Cardiac fibroblast (primary cell): ENCODE measurements at regions not wholly inside any gene's neighbourhood (a gene's known extent, or its start where the extent isn't known, plus 50 kb on each side); places are given as distances from the start of the nearest gene placed in this dataset.

Experiments used
- DNase-seq, 2 donors: peaks; one replicate each; pipeline versions ENCODE4 v3.0.0 to v3.0.0-alpha.2; 2010; ENCODE audit warnings: low read depth in 2 of 2
- H3K4me3 ChIP-seq, 2 donors: replicated peaks in 1 of 2; 1 replicate in 1 of 2; 2 replicates in 1 of 2; pipeline ENCODE4 v1.5.1; 2011; ENCODE audit warnings: low read depth in 2 of 2, low read length in 2 of 2, mild to moderate bottlenecking in 2 of 2, moderate library complexity in 1 of 2
- TF ChIP-seq, protein P1 (sequence below): IDR thresholded peaks from one replicate; pipeline ENCODE4 v1.5.1; 2011; ENCODE audit warnings: low read depth, mild to moderate bottlenecking, low read length, inconsistent platforms

DNA sequence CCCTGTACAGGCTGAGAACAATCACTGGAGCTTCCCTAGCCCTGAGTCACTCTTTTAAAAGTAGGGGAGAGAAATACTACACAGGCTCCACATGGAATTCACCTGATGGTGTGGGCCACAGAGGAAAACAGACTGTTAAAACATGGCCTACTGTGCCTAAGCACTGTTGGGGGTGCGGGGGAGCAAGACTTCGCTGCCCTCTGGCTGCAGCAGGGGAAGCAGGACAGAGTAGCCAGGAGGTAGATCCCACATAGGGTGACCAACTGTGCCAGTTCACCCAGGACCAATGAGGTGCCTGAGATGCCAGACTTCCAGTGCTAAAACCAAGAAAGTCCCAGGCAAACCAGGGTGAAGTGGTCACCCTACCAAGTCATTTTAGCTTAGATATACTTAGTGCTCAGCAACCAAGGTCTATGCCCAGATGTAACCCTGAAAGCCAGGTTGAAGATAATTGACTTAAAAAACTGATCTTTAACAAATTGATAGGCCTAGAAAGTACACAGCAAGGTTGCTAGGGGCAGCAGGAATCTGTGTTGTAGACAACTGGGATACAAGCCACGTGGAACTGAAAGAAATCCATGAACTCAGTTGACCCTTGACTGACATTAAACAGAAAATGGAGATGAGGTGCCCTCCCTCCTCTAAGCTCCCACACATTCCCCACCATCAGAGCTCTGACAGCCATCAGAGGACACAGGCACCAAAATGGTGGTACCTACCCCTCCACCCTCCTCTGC is 344.2 kb upstream of the PPP2R3A start:
- TF ChIP-seq, protein P1, sequence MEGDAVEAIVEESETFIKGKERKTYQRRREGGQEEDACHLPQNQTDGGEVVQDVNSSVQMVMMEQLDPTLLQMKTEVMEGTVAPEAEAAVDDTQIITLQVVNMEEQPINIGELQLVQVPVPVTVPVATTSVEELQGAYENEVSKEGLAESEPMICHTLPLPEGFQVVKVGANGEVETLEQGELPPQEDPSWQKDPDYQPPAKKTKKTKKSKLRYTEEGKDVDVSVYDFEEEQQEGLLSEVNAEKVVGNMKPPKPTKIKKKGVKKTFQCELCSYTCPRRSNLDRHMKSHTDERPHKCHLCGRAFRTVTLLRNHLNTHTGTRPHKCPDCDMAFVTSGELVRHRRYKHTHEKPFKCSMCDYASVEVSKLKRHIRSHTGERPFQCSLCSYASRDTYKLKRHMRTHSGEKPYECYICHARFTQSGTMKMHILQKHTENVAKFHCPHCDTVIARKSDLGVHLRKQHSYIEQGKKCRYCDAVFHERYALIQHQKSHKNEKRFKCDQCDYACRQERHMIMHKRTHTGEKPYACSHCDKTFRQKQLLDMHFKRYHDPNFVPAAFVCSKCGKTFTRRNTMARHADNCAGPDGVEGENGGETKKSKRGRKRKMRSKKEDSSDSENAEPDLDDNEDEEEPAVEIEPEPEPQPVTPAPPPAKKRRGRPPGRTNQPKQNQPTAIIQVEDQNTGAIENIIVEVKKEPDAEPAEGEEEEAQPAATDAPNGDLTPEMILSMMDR, result no peak
- DNase-seq, result no peak

DNA sequence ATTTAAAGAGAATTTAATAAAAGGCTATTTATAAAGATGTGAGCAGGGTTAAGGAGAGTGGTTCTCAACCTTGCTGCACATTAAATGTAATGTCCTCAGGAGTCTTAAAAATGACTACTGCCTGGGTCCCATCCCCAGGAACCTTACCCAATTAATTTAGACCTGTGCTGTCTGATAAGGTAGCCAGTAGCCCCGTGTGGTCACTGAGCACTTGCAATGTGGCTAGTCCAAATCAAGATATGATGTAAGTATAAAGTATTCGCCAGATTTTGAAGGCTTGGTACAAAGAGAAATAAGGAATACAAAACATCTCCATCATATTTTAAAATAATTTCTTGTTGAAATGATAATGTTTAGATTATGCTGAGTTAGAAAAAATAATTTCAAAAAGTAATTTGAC is 343.3 kb upstream of the PPP2R3A start:
- TF ChIP-seq, protein P1, result no peak
- H3K4me3 ChIP-seq, result no peak overlapping the region
- DNase-seq, result no peak

More for the DNA sequence above, 344.2 kb upstream of the PPP2R3A start:
- no peak overlapping the region for H3K4me3 ChIP-seq

DNA sequence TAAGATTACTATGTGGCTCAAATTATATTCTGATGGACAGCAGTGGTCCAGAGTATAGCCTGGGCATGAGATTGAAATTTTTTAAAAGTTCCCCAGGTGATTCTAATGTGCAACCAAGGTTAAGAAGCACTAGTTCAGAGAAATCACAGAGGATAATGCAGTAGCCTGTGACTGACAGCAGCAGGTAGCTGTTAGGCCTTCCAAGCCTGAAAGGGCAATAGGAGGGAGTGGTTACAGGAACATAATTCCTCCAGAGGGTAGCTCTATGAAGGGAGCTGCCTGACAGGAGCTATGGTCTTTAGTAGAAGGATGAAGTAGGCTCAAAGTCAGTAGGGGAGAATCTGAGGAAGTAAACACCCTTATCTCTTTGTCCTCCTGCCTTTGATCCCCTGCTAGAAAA is 342.9 kb upstream of the PPP2R3A start:
- DNase-seq, result no peak
- H3K4me3 ChIP-seq, result no peak overlapping the region
- TF ChIP-seq, protein P1, result no peak

DNA sequence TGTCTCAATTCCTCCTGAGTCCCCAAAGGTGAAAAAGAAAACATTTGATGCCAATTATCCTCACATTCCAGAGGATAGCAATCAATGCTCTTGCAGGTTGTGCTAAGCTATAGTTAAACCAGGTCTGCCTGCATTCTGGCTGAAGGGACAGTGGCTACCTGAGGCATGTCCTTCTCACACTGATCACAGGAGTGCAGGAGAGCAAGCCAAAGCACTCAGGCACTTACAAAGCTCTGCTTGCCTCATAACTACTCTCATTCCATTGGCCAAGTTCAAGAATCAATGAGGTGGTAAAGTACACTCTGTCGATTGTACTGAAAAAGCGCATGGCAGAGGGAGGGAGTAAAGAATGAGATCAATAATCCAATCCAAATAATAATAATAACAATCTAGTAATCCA is 342.0 kb upstream of the PPP2R3A start:
- TF ChIP-seq, protein P1, result no peak
- no peak overlapping the region for H3K4me3 ChIP-seq
- DNase-seq, result no peak

DNA sequence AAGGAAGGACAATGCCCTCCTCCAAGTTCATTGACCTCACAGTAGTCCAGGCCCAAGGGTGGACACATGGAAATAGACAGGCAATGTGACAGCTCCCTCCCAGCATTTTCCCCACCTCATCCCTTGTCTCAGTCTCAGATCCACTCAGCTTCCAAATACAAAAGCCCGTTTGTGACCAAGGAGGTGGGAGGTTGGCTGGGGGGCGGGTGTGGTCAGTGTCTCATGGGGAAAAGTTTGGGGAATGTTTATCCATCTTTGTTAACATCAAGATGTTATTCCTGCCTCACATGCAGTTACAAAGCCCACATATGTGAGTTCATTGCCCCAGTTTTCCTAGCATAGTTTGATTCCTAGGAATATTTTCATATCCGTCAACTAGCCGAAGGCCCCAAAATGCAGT is 338.5 kb upstream of the PPP2R3A start:
- H3K4me3 ChIP-seq, result no peak overlapping the region
- TF ChIP-seq, protein P1, result no peak
- no peak for DNase-seq

DNA sequence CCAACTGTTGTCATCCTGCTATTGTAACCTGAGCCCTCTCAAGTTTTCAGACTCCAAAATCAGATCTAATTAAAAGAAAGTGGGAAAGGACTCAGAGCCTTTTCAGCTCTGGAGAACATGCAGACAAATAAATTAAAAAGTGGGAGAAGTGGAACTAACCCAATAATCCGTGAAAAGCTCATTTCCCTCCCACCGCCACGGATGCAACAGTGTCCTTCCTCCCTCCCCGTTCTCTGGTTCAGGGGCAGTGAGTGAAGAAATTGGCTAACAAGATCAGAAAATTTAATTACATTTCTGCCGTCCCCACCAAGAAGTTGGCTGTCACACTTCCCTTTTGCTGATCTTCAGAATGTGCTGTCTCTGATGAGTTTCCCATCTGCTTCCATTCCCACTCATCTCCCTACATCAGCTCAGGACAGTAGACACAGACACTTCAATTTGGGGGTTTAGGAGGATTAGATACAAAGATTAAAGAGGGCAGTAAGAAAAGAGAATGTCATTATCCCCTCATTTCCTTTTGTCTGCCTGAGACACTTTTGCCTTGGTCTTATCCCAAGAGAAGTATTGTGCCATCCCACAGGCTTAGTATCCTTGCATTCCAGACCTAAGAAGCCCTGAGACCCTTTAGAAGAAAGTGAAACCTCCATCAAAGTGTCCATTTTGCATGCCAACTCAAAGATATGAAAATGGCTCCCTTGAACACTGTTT is 335.7 kb upstream of the PPP2R3A start:
- DNase-seq, result no peak
- TF ChIP-seq, protein P1, result no peak
- no peak overlapping the region for H3K4me3 ChIP-seq
